ENCODE measurements at regions not wholly inside any gene's neighbourhood (a gene's known extent, or its start where the extent isn't known, plus 50 kb on each side); places are given as distances from the start of the nearest gene placed in this dataset.

- peak; percentile 1 for DNase-seq (ENCODE audit: low spot score)
Measured at GRCh38 chr9:126152622-126153362, 173.8 kb upstream of the MVB12B start.

- DNase-seq (ENCODE audit: low spot score): no peak
Measured at GRCh38 chr9:126153382-126153781, 173.2 kb upstream of the MVB12B start.

GRCh38 chr9:126154182-126154827, 172.3 kb upstream of the MVB12B start:
- DNase-seq (ENCODE audit: low spot score): peak; percentile 1

- DNase-seq (ENCODE audit: low spot score): peak; percentile 2
Measured at GRCh38 chr9:126154869-126155268, 171.8 kb upstream of the MVB12B start.

GRCh38 chr9:126155756-126156664, 170.6 kb upstream of the MVB12B start:
- DNase-seq (ENCODE audit: low spot score): peak; percentile 1

DNA sequence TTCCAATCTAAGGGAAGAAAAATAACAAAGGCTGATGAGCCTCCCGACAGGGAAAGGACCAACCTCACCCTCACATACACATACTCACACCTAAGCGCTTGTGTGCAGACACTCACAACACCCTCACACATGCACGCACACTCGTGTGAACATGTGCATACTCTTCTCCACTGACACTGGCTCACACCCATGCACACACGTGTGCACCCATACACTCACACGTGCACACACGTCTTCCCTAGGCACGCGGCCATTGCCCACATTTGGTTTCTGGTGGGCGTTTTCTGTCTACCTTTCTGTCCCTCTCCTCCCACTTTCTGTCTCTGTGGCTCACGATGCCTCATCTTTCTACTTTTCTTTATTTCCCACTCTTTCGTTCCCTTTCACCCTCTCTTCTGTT, 169.7 kb upstream of the MVB12B start:
- no peak for DNase-seq (ENCODE audit: low spot score)

GRCh38 chr9:126157423-126157822, 169.2 kb upstream of the MVB12B start:
- peak; percentile 0 for DNase-seq (ENCODE audit: low spot score)

- DNase-seq (ENCODE audit: low spot score): peak; percentile 1
Measured at GRCh38 chr9:126157826-126158587, 168.6 kb upstream of the MVB12B start.

- DNase-seq (ENCODE audit: low spot score): peak; percentile 2
Measured at GRCh38 chr9:126158588-126159429, 167.8 kb upstream of the MVB12B start.

DNA sequence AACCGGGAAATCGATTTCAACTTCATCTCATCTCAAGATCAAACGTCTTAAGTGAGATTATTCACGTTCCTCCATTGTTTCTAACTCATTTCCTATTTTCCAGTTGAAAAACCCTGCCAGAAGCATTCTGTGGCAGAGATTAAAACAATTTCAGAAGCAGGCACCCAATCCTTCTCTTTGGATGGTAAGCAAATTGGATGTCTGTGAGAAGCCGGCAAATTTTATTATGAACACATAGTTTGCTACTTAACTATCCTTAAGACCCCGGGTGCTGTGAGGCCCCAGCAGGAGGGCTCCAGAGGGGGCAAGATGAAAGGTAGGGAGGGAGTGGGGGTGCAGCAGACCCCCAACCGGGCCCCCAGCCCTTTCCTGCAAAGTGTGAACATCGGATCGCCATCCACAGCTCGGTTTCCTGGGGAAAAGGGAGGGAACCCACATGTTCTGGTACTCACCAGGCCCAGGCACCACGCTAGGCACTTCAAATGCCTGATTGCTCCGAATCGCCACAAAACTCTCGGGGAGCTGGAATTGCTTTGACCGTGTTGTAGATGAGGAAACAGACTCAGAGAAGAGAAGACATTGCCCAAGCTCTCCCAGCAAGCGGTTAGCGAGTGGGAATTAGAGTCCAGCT, 167.1 kb upstream of the MVB12B start:
- no peak for DNase-seq (ENCODE audit: low spot score)

GRCh38 chr9:126160067-126160853, 166.4 kb upstream of the MVB12B start:
- peak; percentile 1 for DNase-seq (ENCODE audit: low spot score)

- DNase-seq (ENCODE audit: low spot score): no peak
Measured at GRCh38 chr9:126160854-126161329, 165.7 kb upstream of the MVB12B start.

GRCh38 chr9:126162611-126163381, 163.8 kb upstream of the MVB12B start:
- DNase-seq (ENCODE audit: low spot score): peak; percentile 3

DNA sequence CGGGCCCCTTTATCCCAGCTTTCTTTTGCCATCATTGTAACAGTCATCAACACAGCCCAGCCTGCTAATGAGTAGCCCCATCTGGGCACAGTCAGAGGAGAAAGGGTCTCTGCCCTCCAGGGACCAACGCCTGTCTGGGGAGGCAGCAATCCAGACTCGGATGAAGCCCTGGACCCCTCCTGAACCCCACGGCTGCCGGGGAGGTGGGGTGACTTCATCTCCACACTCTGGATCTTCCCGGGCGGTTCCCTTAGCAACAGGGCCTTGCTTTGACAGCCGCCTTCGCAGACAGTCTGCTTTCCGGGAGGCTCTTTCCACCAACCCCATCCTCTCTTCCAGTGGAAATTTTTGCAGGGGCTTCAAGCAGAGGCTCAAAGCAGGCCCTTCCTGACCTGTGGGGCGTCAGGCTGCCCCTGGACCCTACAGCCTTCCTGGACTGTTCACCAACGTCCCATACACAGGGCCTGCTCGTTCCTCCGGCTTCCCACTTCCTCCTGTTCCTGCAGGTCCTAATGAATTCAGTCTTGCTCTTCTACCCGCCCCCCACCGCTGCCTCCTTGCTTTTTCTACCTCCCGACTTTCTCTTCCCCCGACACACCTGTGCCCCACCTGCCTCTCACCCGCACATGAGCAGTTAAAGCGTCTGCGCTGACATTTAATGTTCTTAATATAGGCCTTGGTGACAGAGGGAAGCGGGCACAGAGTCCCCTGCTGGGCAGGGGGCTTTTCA, 161.7 kb upstream of the MVB12B start:
- DNase-seq (ENCODE audit: low spot score): peak; percentile 1

DNA sequence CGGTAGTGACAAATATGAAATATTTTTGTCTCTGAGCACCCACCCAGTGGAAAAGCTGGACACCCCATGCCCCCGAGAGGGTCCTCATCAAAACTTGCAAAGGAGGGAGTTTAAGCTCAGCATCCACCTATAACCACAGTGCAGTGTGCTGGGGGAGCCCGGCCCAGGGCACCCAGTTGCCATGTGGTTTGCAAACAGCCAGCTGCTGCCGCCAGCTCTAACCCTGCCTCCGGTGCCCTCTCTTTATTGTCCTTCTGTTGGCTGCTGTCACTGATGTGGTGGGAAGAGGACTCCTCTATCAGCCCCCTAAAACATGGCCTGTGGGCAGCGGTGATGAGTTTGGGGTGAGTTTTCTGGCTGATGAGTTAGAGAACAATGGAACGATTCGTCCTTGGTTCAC, 160.9 kb upstream of the MVB12B start:
- DNase-seq (ENCODE audit: low spot score): no peak

DNA sequence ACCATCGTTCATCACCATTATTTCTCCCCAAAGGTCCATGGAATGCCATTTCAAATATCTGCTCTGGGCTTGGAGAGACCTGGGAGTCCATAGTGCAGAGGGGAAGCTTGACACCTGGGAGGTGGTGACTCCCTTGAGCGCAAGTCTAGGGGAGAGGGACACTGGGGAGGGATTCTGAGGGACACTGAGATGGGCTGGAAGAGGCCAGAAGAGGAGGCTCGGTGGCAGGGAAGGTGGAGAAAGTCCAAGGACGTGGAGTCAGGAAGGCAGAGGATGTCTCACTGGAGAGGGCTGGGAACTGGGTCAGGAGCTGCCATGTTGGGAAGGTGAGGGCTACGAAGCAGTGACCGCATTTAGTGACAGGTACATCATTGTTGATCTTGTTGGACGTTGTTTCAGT, 160.3 kb upstream of the MVB12B start:
- no peak for DNase-seq (ENCODE audit: low spot score)

GRCh38 chr9:126166866-126167265, 159.8 kb upstream of the MVB12B start:
- no peak for DNase-seq (ENCODE audit: low spot score)

- no peak for DNase-seq (ENCODE audit: low spot score)
Measured at GRCh38 chr9:126169736-126170135, 156.9 kb upstream of the MVB12B start.

All from GM03348 (cell line).